GM12891 (cell line): ENCODE measurements at regions not wholly inside any gene's neighbourhood (a gene's known extent, or its start where the extent isn't known, plus 50 kb on each side); places are given as distances from the start of the nearest gene placed in this dataset.

Experiments
- PAX5 ChIP-seq: IDR thresholded peaks from 2 replicates; pipeline ENCODE4 v1.6.1; 2011; ENCODE audit warnings: low read length, moderate library complexity, mild to moderate bottlenecking; ENCODE audit not compliant: insufficient read depth, severe bottlenecking
- POLR2A ChIP-seq: IDR thresholded peaks from 2 replicates; pipeline ENCODE4 v1.6.1; 2011; ENCODE audit warnings: low read depth, low read length, control low read depth
- POLR2AphosphoS5 ChIP-seq: IDR thresholded peaks from 2 replicates; pipeline ENCODE4 v1.6.1; 2011; ENCODE audit warnings: low read depth, low read length, control low read depth
- POU2F2 ChIP-seq: IDR thresholded peaks from 2 replicates; pipeline ENCODE4 v1.6.1; 2011; ENCODE audit warnings: low read depth, mild to moderate bottlenecking, control low read depth, low read length, moderate library complexity
- SPI1 ChIP-seq: IDR thresholded peaks from 2 replicates; pipeline ENCODE4 v1.6.1; 2011; ENCODE audit warnings: low read depth, low read length, control low read depth
- TAF1 ChIP-seq: IDR thresholded peaks from 2 replicates; pipeline ENCODE4 v1.6.1; 2011; ENCODE audit warnings: low read depth, low read length, control low read depth

DNA sequence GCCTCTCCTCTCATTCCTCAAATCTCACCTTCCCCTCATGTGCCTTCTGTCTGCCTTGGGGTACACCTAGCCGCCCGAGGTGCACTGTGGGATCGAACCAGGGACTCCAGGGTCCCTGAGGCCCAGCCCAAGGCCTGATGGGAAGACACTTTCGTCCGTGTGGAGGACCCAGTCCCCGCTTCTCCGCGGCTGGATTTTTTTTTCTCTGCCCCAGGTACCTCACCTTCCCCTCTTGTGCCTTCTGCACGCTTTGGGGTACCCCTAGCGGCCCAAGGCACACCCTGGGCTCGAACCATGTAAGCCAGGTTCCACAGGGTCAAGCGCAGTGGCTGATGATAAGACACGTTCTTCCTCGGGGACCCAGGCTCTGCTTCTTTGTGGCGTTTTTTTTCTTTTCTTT is 530.7 kb downstream of the CWH43 start:
- TF ChIP-seq POLR2A = no peak
- TF ChIP-seq SPI1 = no peak
- TF ChIP-seq TAF1 = no peak
- TF ChIP-seq POLR2AphosphoS5 = no peak
- no peak for TF ChIP-seq PAX5
- TF ChIP-seq POU2F2 = no peak
